ENCODE measurements at regions not wholly inside any gene's neighbourhood (a gene's known extent, or its start where the extent isn't known, plus 50 kb on each side); places are given as distances from the start of the nearest gene placed in this dataset.

DNA sequence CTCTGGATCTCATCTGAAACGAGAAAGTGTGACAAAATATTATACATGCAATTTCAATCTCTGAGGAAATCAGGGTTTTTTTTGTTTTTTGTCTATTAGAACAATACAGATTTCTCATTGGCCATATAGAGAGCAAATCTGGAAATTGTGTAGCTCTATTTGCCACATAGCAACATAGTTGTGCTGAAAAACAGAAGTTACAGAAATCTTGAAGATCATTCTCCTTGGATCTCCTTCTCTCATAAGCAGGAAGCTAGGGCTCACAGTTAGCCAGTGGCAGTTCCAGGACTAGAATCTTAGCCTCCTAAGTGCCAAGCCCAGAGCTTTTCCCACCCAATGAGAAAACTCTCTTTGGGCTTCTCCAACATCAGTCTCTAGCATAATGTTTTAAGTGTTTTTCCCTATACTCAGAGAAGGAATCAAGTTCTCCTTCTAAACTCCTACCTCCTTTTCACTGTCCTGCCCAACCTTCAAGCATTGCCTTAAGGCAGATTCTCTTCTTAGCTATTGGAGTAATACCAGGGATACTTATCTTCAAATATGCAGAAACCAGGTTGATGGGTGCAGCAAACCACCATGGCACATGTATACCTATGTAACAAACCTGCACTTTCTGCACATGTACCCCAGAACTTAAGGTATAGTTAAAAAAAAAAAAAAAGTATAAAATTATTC is 211.6 kb downstream of the ALDH8A1 start:
- Histone ChIP-seq H3K9me3 (replicated peaks in 1 of 11) (no peaks in the 10 kb centered on the region), H3K4me2 (no peak overlapping the region), H3K36me3 (no peaks in the 10 kb centered on the region), H3K9ac (no peak overlapping the region), H3K27me3 (no peaks in the 10 kb centered on the region), H3K4me3 (no peak overlapping the region), H4K20me1 (no peaks in the 10 kb centered on the region), H3K4me1 (peaks cover 0 to 17% (median 11%) of the 10 kb centered on the region in 10 experiments; a peak in 15 of 20 replicates), H3K27ac (no peak overlapping the region)
- TF ChIP-seq Cebpa-rat (IDR thresholded peaks at IDR 0.05): no peak

- Histone ChIP-seq H3K27ac (no peak overlapping the region), H3K9me3 (replicated peaks in 1 of 11) (no peaks in the 10 kb centered on the region), H3K4me3 (no peak overlapping the region), H4K20me1 (no peaks in the 10 kb centered on the region), H3K4me2 (no peak overlapping the region), H3K9ac (no peak overlapping the region), H3K4me1 (peaks cover 0 to 9% (median under 1%) of the 10 kb centered on the region in 10 experiments; a peak in 11 of 20 replicates), H3K27me3 (no peaks in the 10 kb centered on the region), H3K36me3 (no peaks in the 10 kb centered on the region)
- no peak for TF ChIP-seq Cebpa-rat (IDR thresholded peaks at IDR 0.05)
Measured at GRCh38 chr6:134735461-134735860, 214.4 kb downstream of the ALDH8A1 start.

GRCh38 chr6:134734312-134734869 is 215.5 kb downstream of the ALDH8A1 start:
- no peak overlapping the region for H3K4me3 ChIP-seq
- no peak overlapping the region for H3K27ac ChIP-seq
- no peak overlapping the region for H3K4me2 ChIP-seq

GRCh38 chr6:134733801-134734200 is 216.1 kb downstream of the ALDH8A1 start:
- Histone ChIP-seq H4K20me1 (no peaks in the 10 kb centered on the region), H3K27ac (no peak overlapping the region), H3K4me3 (no peak overlapping the region), H3K27me3 (no peaks in the 10 kb centered on the region), H3K4me1 (peaks cover 0 to 6% (median 0%) of the 10 kb centered on the region in 10 experiments; a peak in 1 of 20 replicates), H3K36me3 (no peaks in the 10 kb centered on the region), H3K9ac (no peak overlapping the region), H3K9me3 (replicated peaks in 1 of 11) (no peaks in the 10 kb centered on the region), H3K4me2 (no peak overlapping the region)
- TF ChIP-seq Cebpa-rat (IDR thresholded peaks at IDR 0.05): no peak

More at GRCh38 chr6:134734312-134734869, 215.5 kb downstream of the ALDH8A1 start:
- Histone ChIP-seq H3K9me3 (replicated peaks in 1 of 11) (no peaks in the 10 kb centered on the region), H3K9ac (no peak overlapping the region), H3K4me1 (peaks cover 0 to 3% (median 0%) of the 10 kb centered on the region in 10 experiments; a peak in 1 of 20 replicates), H4K20me1 (no peaks in the 10 kb centered on the region), H3K27me3 (no peaks in the 10 kb centered on the region), H3K36me3 (no peaks in the 10 kb centered on the region)
- no peak for TF ChIP-seq Cebpa-rat (IDR thresholded peaks at IDR 0.05)

DNA sequence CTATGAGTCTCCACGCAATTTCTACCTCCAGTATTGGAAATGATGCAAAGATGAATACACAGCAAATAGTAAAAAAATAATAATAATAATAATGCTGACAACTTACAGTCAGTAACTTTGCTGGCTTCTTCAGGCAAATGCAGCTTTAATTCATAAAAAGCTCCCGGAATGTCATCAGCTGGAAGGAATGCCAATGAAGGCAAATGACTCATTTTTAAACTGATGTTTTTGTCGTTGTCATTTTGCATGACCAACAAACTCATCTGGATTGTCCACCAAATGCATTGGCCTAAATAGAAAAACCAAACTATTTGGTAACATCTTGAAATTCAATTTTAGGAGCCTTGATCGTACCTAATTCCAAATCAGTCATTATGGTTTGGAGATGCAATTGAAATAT is 217.1 kb downstream of the ALDH8A1 start:
- H3K36me3 ChIP-seq: no peaks in the 10 kb centered on the region
- no peaks in the 10 kb centered on the region for H3K27me3 ChIP-seq
- H3K9me3 ChIP-seq (replicated peaks in 1 of 11): no peaks in the 10 kb centered on the region
- H3K9ac ChIP-seq: no peak overlapping the region
- peaks cover 0 to 6% (median 0%) of the 10 kb centered on the region in 10 experiments; a peak in 1 of 20 replicates for H3K4me1 ChIP-seq
- no peaks in the 10 kb centered on the region for H4K20me1 ChIP-seq
- no peak overlapping the region for H3K27ac ChIP-seq
- no peak overlapping the region for H3K4me3 ChIP-seq
- no peak overlapping the region for H3K4me2 ChIP-seq
- no peak for TF ChIP-seq Cebpa-rat (IDR thresholded peaks at IDR 0.05)

- H3K4me3 ChIP-seq: no peak overlapping the region
- no peak overlapping the region for H3K9ac ChIP-seq
- H3K36me3 ChIP-seq: no peaks in the 10 kb centered on the region
- no peaks in the 10 kb centered on the region for H3K27me3 ChIP-seq
- no peak overlapping the region for H3K4me2 ChIP-seq
- H3K27ac ChIP-seq: no peak overlapping the region
- peaks cover 0 to 6% (median 0%) of the 10 kb centered on the region in 10 experiments; a peak in 1 of 20 replicates for H3K4me1 ChIP-seq
- no peaks in the 10 kb centered on the region for H3K9me3 ChIP-seq (replicated peaks in 1 of 11)
- no peak for TF ChIP-seq Cebpa-rat (IDR thresholded peaks at IDR 0.05)
- H4K20me1 ChIP-seq: no peaks in the 10 kb centered on the region
Measured at GRCh38 chr6:134731615-134732014, 218.3 kb downstream of the ALDH8A1 start.

GRCh38 chr6:134730013-134730412 is 219.9 kb downstream of the ALDH8A1 start:
- H3K4me1 ChIP-seq: peaks cover 2 to 11% (median 4%) of the 10 kb centered on the region in 10 experiments; a peak in 19 of 20 replicates
- H3K9me3 ChIP-seq (replicated peaks in 1 of 11): no peaks in the 10 kb centered on the region
- H4K20me1 ChIP-seq: no peaks in the 10 kb centered on the region
- H3K27me3 ChIP-seq: no peaks in the 10 kb centered on the region
- H3K4me3 ChIP-seq: no peak overlapping the region
- H3K4me2 ChIP-seq: no peak overlapping the region
- no peaks in the 10 kb centered on the region for H3K36me3 ChIP-seq
- no peak for TF ChIP-seq Cebpa-rat (IDR thresholded peaks at IDR 0.05)
- no peak overlapping the region for H3K27ac ChIP-seq
- no peak overlapping the region for H3K9ac ChIP-seq

DNA sequence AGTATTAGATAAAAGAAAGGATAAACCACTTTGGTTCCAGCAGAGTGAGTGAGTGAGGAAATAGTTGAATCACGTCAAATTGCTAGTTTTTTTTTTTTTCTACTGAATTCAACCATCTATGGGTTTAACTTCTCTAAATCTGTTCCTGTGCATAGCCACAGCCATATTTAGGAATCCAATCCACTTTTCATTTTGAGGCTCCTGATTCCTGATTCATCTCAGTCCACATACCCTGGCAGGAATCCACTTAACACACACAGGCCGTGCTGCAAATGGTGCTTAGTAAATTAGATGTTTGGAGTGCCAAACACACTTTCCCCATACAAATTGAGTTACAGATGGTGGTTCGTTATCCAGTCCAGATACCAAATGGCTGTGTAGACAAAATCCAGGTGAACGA is 220.3 kb downstream of the ALDH8A1 start:
- no peaks in the 10 kb centered on the region for H3K27me3 ChIP-seq
- no peak overlapping the region for H3K27ac ChIP-seq
- no peaks in the 10 kb centered on the region for H3K9me3 ChIP-seq (replicated peaks in 1 of 11)
- H3K4me3 ChIP-seq: no peak overlapping the region
- no peak for TF ChIP-seq Cebpa-rat (IDR thresholded peaks at IDR 0.05)
- 0 out of 22 replicates have a peak overlapping the region, but pooled peaks of 1 of the 11 experiments have one; percentile 2 for H3K4me2 ChIP-seq
- peaks cover 6 to 16% (median 8%) of the 10 kb centered on the region in 10 experiments for H3K4me1 ChIP-seq
- H4K20me1 ChIP-seq: no peaks in the 10 kb centered on the region
- no peaks in the 10 kb centered on the region for H3K36me3 ChIP-seq
- no peak overlapping the region for H3K9ac ChIP-seq

GRCh38 chr6:134727081-134727480 is 222.8 kb downstream of the ALDH8A1 start:
- H3K9ac ChIP-seq: no peak overlapping the region
- no peaks in the 10 kb centered on the region for H3K9me3 ChIP-seq (replicated peaks in 1 of 11)
- H3K27me3 ChIP-seq: no peaks in the 10 kb centered on the region
- H3K4me3 ChIP-seq: no peak overlapping the region
- no peak overlapping the region for H3K4me2 ChIP-seq
- no peaks in the 10 kb centered on the region for H3K36me3 ChIP-seq
- no peaks in the 10 kb centered on the region for H4K20me1 ChIP-seq
- no peak for TF ChIP-seq Cebpa-rat (IDR thresholded peaks at IDR 0.05)
- peaks cover 10 to 37% (median 11%) of the 10 kb centered on the region in 10 experiments for H3K4me1 ChIP-seq
- no peak overlapping the region for H3K27ac ChIP-seq
